Lung (tissue), 11 donors: ENCODE measurements at regions not wholly inside any gene's neighbourhood (a gene's known extent, or its start where the extent isn't known, plus 50 kb on each side); places are given as distances from the start of the nearest gene placed in this dataset.

Experiments used
- ATAC-seq: fragments of 200-7000 bp; cut with Tn5 transposase; one replicate; pipeline ENCODE4 v1.9.1; 2020; ENCODE audit warnings: moderate number of reproducible peaks; ENCODE audit not compliant: insufficient read depth, low FRiP score
- DNase-seq, 3 donors: peaks; one replicate each; pipeline ENCODE4 v3.0.0-alpha.2; 2013 to 2017
- H3K27ac ChIP-seq, 2 donors: one replicate each; pipeline ENCODE4 v1.5.1; 2013; ENCODE audit warnings: mild to moderate bottlenecking in 2 of 2, moderate library complexity in 2 of 2, control low read depth in 1 of 2, inconsistent platforms in 1 of 2, low read depth in 1 of 2, low read length in 1 of 2
- H3K27me3 ChIP-seq, 3 donors: one replicate each; pipeline ENCODE4 v1.5.1; 2013; ENCODE audit warnings: low read length in 2 of 3; ENCODE audit not compliant: control insufficient read depth in 3 of 3, insufficient read depth in 3 of 3
- H3K36me3 ChIP-seq, 4 donors: one replicate each; pipeline ENCODE4 v1.5.1; 2013; ENCODE audit warnings: low read length in 4 of 4, mild to moderate bottlenecking in 1 of 4, moderate library complexity in 1 of 4; ENCODE audit not compliant: control insufficient read depth in 4 of 4, insufficient read depth in 4 of 4
- H3K4me1 ChIP-seq, 5 donors: one replicate each; pipeline ENCODE4 v1.5.1; 2013; ENCODE audit warnings: low read length in 5 of 5, mild to moderate bottlenecking in 2 of 5, moderate library complexity in 1 of 5; ENCODE audit not compliant: control insufficient read depth in 5 of 5, insufficient read depth in 5 of 5
- H3K4me3 ChIP-seq: one replicate; pipeline ENCODE4 v1.5.1; 2013; ENCODE audit warnings: mild to moderate bottlenecking, control low read depth, moderate library complexity
- H3K9ac ChIP-seq, 2 donors: one replicate each; pipeline ENCODE4 v1.5.1; 2013; ENCODE audit warnings: low read length in 2 of 2, control low read depth in 1 of 2; ENCODE audit not compliant: insufficient read depth in 1 of 2
- H3K9me3 ChIP-seq, 4 donors: one replicate each; pipeline ENCODE4 v1.5.1; 2013; ENCODE audit warnings: low read length in 3 of 4, mild to moderate bottlenecking in 1 of 4, moderate library complexity in 1 of 4; ENCODE audit not compliant: control insufficient read depth in 4 of 4, insufficient read depth in 3 of 4
- WGBS, 2 donors: extraction: QIAGEN DNeasy Blood & Tissue Kit; methylation state at CpG; one replicate each; pipeline ENCODE4 v1.1.7; 2013; 5-methylcytosine and 5-hydroxymethylcytosine counted together
- TF ChIP-seq, protein P1 (sequence below): IDR thresholded peaks from 2 replicates; pipeline ENCODE4 v1.5.1; 2012; ENCODE audit warnings: mild to moderate bottlenecking; ENCODE audit errors: control extremely low read depth, extremely low read depth
- donor health status: control.
- donor health status: control.
- donor health status: Bipolar disorder and iron deficiency.
- donor health status: healthy.
- donor health status: DM: yes; HTN: yes; CAD: no.

- H3K4me3 ChIP-seq = no peak overlapping the region
- no peaks in the 10 kb centered on the region for H3K36me3 ChIP-seq
- TF ChIP-seq, protein P1, sequence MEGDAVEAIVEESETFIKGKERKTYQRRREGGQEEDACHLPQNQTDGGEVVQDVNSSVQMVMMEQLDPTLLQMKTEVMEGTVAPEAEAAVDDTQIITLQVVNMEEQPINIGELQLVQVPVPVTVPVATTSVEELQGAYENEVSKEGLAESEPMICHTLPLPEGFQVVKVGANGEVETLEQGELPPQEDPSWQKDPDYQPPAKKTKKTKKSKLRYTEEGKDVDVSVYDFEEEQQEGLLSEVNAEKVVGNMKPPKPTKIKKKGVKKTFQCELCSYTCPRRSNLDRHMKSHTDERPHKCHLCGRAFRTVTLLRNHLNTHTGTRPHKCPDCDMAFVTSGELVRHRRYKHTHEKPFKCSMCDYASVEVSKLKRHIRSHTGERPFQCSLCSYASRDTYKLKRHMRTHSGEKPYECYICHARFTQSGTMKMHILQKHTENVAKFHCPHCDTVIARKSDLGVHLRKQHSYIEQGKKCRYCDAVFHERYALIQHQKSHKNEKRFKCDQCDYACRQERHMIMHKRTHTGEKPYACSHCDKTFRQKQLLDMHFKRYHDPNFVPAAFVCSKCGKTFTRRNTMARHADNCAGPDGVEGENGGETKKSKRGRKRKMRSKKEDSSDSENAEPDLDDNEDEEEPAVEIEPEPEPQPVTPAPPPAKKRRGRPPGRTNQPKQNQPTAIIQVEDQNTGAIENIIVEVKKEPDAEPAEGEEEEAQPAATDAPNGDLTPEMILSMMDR = no peak
- peak; percentile 83 to 95 (median 95) for DNase-seq
- peaks cover 0 to 2% (median under 1%) of the 10 kb centered on the region in 4 donors for H3K9me3 ChIP-seq
- no peaks in the 10 kb centered on the region for H3K27me3 ChIP-seq
- peak overlapping the region in 1 of 2 donors; percentile 30 for H3K9ac ChIP-seq
- H3K4me1 ChIP-seq = peaks cover 0 to 44% (median 22%) of the 10 kb centered on the region in 5 donors
- 42 to 61% methylated on average over 7 of the region's 7 CpGs for WGBS, 2 donors
- H3K27ac ChIP-seq = no peak overlapping the region
- no peak for ATAC-seq
Measured at GRCh38 chr7:94303695-94304094, 91.0 kb upstream of the COL1A2 start.

DNA sequence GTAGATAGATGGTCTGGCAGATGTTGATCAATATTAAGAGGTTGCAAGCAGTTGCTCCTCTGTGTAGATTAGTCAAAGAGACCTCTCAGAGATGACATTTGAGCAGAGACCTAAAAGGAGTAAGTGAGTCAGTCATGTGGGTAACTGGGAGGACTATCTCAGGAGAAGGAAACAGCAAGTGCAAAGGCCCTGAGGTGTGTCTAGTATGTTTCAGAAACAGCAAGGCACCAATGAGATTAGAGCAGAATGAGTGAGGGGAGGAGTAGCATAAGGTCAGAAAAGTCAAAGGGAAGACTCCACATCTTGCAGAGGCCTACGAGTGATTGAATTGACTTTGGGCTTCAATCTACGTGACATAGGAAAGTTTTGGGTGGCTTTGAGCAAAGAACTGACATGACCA is 89.8 kb upstream of the COL1A2 start:
- 91 to 93% methylated on average over 2 of the region's 2 CpGs for WGBS, 2 donors
- Histone ChIP-seq H3K4me1 (peaks cover 0 to 44% (median 22%) of the 10 kb centered on the region in 5 donors), H3K36me3 (no peaks in the 10 kb centered on the region), H3K9ac (no peak overlapping the region), H3K27me3 (no peaks in the 10 kb centered on the region), H3K4me3 (no peak overlapping the region), H3K9me3 (peaks cover 0 to 2% (median under 1%) of the 10 kb centered on the region in 4 donors), H3K27ac (no peak overlapping the region)
- DNase-seq = no peak
- TF ChIP-seq, protein P1 = no peak
- no peak for ATAC-seq

GRCh38 chr7:94305836-94306235 is 88.9 kb upstream of the COL1A2 start:
- H3K9me3 ChIP-seq = peaks cover 0 to 2% (median under 1%) of the 10 kb centered on the region in 4 donors
- no peak for DNase-seq
- no peaks in the 10 kb centered on the region for H3K27me3 ChIP-seq
- ATAC-seq = no peak
- TF ChIP-seq, protein P1 = no peak
- H3K4me3 ChIP-seq = no peak overlapping the region
- H3K4me1 ChIP-seq = peaks cover 0 to 38% (median 22%) of the 10 kb centered on the region in 5 donors
- H3K27ac ChIP-seq = no peak overlapping the region
- H3K9ac ChIP-seq = no peak overlapping the region
- no peaks in the 10 kb centered on the region for H3K36me3 ChIP-seq
- 83% methylated on average over 3 of the region's 3 CpGs for WGBS, 2 donors
